IPS-18a (cell line): ENCODE measurements at regions not wholly inside any gene's neighbourhood (a gene's known extent, or its start where the extent isn't known, plus 50 kb on each side); places are given as distances from the start of the nearest gene placed in this dataset.

Experiments
- H3K27ac ChIP-seq: one replicate; pipeline ENCODE4 v1.5.1; 2013; ENCODE audit warnings: low read length
- H3K27me3 ChIP-seq: one replicate; pipeline ENCODE4 v1.6.1; 2013; ENCODE audit warnings: mild to moderate bottlenecking, low read length; ENCODE audit not compliant: control insufficient read depth, insufficient read depth
- H3K36me3 ChIP-seq: one replicate; pipeline ENCODE4 v1.6.1; 2013; ENCODE audit warnings: low read depth, low read length; ENCODE audit not compliant: control insufficient read depth
- H3K4me1 ChIP-seq: one replicate; pipeline ENCODE4 v1.6.1; 2013; ENCODE audit warnings: low read depth, low read length; ENCODE audit not compliant: control insufficient read depth
- H3K4me3 ChIP-seq: one replicate; pipeline ENCODE4 v1.5.1; 2013; ENCODE audit warnings: low read length
- H3K9ac ChIP-seq: one replicate; pipeline ENCODE4 v1.6.1; 2013; ENCODE audit warnings: mild to moderate bottlenecking, low read length, moderate library complexity
- H3K9me3 ChIP-seq: one replicate; pipeline ENCODE4 v1.6.1; 2013; ENCODE audit warnings: low read depth, low read length; ENCODE audit not compliant: control insufficient read depth

DNA sequence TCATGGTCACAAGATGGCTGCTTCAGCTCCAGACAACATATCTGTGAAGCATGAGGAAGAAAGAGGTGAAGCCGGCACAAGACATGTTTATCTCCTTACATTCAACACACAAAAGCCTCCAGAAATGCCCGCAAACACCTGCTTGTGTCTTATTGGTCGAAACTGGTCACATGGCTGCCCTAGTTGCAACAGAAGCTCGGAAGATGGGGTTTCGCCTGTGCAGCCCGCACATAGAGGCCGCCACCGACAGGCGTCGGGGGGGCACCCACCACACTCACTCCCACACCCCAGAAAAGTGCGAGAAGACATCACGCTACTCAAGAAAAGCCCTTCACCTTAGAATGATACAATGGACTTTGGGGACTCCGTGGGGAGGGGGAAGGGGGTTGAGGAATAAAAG lies 63.0 kb upstream of the MGMT start:
- Histone ChIP-seq H3K27me3 (no peaks in the 10 kb centered on the region), H3K27ac (no peak overlapping the region), H3K9me3 (no peaks in the 10 kb centered on the region), H3K9ac (no peak overlapping the region), H3K36me3 (no peaks in the 10 kb centered on the region), H3K4me1 (no peaks in the 10 kb centered on the region), H3K4me3 (no peak overlapping the region)

DNA sequence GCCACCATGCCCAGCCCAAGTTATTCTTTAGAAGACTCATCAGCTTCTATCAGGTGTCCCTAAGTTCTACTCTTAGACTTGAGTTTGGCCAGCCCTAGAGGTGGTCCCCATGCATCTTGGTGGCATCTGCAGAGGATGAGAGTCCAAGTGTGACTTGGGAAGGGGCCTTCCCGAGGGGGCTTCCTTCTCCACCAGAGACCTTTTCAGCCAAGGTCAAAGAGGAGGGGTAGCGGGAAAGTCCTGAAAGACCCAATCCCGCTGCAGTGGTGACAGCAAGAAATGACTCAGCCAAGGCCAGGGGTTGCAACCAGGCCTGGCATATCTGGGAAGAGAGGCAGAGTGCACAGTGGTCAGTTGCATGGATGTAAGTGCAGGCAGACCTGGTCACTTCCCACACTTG lies 61.7 kb upstream of the MGMT start:
- Histone ChIP-seq H3K9me3 (no peaks in the 10 kb centered on the region), H3K4me1 (no peaks in the 10 kb centered on the region), H3K27me3 (no peaks in the 10 kb centered on the region), H3K27ac (no peak overlapping the region), H3K9ac (no peak overlapping the region), H3K36me3 (no peaks in the 10 kb centered on the region), H3K4me3 (no peak overlapping the region)

DNA sequence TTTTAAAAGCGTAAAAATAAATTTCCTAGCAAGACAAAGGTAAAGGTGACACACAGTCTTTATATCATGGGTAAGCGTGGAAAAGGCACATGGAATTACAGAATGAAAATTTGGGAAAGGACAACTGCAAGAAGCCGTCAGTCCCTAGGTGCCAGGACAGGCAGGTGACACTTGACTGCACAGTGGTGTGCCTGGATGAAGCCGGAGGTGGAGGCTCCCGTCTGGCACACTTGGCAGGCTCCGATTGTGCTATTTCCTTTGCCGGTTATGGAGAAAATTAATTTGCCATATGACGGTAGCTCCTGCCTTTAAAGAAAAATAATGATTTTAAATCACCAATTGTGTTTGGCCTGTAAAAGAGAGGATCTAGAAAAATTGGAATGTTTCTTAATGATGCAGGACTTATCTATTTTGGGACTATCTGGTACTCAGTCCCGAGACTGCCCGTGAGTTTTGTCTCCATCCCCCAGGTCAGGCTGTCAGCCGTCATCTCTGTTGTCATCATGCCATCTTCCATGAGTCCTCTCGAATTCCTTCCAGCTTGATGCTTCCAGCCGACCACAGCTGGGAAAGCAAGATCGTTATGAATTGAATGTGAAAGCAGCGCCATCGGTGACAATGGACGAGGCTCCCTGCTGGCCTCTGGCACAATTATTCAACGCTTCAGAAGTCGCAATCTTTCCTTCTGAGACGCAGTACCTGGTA lies 56.2 kb upstream of the MGMT start:
- no peaks in the 10 kb centered on the region for H3K27me3 ChIP-seq
- H3K4me1 ChIP-seq, result no peaks in the 10 kb centered on the region
- no peaks in the 10 kb centered on the region for H3K36me3 ChIP-seq
- no peak overlapping the region for H3K4me3 ChIP-seq
- H3K27ac ChIP-seq, result no peak overlapping the region
- no peak overlapping the region for H3K9ac ChIP-seq
- no peaks in the 10 kb centered on the region for H3K9me3 ChIP-seq

DNA sequence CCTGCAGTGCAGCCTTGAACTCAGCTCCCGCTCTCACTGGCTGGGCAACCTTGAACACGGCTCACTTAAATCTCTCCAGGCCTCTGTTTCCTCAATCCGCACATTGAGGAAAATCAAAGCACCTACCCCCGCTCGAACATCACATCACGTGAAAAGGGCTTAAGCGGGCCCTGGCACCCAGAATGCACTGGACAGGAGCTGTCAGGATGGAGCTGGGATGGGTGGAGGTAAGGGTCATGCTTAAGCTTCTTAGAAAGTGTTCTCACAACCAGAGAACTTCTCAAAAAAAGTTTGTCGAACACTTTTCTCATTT lies 55.7 kb upstream of the MGMT start:
- H3K9me3 ChIP-seq, result no peaks in the 10 kb centered on the region
- H3K27me3 ChIP-seq, result no peaks in the 10 kb centered on the region
- H3K36me3 ChIP-seq, result no peaks in the 10 kb centered on the region
- no peak overlapping the region for H3K9ac ChIP-seq
- no peaks in the 10 kb centered on the region for H3K4me1 ChIP-seq
- H3K4me3 ChIP-seq, result no peak overlapping the region
- H3K27ac ChIP-seq, result no peak overlapping the region

DNA sequence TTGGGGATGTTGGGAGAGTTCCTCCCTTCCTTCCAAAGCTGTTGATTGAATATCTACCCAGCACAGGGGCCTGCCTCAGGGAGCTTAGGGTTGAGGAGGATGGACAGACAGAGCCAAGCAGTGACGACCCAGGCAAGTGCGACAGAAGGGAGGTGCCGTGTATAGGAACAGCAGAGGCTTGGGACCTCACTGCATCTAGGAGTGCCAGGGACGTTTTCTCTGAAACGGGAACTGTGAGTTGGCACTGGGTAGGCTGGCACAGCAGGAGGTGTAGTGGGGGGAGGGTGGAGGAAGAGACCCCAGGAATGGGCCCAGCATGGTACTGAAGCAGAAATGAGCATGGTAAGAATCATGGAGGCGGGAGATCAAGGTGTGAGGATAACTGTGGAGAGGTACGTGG lies 55.3 kb upstream of the MGMT start:
- no peak overlapping the region for H3K4me3 ChIP-seq
- H3K36me3 ChIP-seq, result no peaks in the 10 kb centered on the region
- no peaks in the 10 kb centered on the region for H3K27me3 ChIP-seq
- H3K4me1 ChIP-seq, result no peaks in the 10 kb centered on the region
- H3K27ac ChIP-seq, result no peak overlapping the region
- no peaks in the 10 kb centered on the region for H3K9me3 ChIP-seq
- H3K9ac ChIP-seq, result no peak overlapping the region

DNA sequence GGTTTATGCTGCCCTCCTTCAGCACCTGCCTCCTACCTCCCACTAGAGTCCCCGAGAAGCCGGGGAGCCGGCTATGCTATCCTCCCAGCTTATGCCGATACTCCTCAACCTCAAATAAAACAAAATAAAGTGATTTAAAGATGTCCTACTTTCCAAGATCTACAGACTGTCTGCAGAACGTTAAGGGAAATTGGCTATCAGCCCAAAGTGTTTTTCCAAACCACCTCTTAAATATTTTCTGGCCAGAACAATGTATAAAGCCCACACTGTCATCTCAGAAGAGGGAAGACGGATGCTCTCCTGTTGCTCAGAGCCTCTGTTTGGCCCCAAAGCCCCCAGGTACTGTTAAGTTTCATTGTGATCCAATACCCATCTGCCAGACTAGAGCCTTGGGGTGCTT lies 54.0 kb upstream of the MGMT start:
- Histone ChIP-seq H3K9me3 (no peaks in the 10 kb centered on the region), H3K9ac (no peak overlapping the region), H3K27me3 (no peaks in the 10 kb centered on the region), H3K36me3 (no peaks in the 10 kb centered on the region), H3K4me1 (no peaks in the 10 kb centered on the region), H3K27ac (no peak overlapping the region), H3K4me3 (no peak overlapping the region)

DNA sequence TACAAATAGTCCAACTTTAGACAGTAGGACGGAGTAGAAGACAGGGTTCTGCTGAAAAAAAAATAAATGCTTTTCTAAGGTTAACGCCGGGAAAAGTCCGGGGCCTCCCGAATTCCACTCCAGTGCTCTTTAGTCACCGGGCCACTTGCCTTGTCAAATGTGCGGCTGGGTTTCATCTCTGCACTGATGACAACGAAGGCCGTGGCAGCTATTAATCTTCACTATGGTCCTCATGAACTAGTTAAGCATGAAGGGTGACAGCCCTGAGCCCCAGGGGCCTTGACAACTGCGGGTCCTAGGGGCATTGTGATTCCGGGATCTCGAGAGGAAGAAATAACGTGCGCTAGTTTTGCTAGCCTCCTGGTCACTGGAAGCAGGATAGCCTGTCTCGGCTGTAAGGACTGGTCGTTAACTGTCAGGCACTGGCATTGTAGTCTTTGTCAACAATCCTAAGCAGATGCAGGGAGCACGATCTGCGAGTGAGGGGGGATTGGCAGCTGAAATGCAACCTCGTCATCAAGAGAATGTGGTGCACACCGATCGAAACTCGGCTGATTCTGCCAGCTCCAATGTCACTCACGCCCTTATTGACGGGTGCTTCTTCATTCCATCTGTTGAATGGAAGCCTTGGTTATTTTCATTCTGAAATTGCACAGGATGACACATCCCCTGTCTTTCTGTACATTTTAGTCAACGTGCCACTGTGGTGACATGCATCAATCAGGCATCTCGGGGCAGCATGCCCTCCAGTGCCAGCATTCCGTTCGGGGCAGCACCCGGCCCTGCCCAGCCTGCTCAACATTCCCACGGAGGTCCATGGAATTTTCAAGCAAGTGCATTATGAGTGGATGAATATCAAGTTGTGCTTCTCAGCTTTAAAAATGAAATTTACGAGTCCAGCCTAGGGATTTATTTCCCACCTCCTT lies 51.6 kb upstream of the MGMT start:
- Histone ChIP-seq H3K9ac (no peak overlapping the region), H3K27ac (no peak overlapping the region), H3K4me1 (no peaks in the 10 kb centered on the region), H3K27me3 (no peaks in the 10 kb centered on the region), H3K9me3 (no peaks in the 10 kb centered on the region), H3K4me3 (no peak overlapping the region), H3K36me3 (no peaks in the 10 kb centered on the region)

DNA sequence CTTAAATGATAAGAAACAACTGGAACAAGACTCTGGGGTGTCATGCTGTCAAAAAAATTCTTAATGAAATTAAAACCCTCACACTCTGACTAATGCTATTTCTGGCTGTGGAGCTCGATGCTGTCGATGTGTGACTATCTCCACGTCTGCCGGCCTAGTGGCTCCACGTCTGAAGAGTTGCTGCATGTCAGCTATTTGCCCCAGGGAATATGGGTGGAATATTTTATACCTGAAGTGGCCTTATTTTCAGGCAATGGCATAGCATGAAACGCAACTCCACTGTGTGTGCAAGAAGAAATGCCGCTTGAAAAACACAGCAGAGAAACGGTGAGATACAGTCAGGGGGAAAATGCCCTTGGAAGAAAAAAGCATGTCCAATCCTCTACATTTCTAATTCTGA lies 50.9 kb upstream of the MGMT start:
- Histone ChIP-seq H3K27ac (no peak overlapping the region), H3K4me1 (no peaks in the 10 kb centered on the region), H3K27me3 (no peaks in the 10 kb centered on the region), H3K36me3 (no peaks in the 10 kb centered on the region), H3K9me3 (no peaks in the 10 kb centered on the region), H3K4me3 (no peak overlapping the region), H3K9ac (no peak overlapping the region)

DNA sequence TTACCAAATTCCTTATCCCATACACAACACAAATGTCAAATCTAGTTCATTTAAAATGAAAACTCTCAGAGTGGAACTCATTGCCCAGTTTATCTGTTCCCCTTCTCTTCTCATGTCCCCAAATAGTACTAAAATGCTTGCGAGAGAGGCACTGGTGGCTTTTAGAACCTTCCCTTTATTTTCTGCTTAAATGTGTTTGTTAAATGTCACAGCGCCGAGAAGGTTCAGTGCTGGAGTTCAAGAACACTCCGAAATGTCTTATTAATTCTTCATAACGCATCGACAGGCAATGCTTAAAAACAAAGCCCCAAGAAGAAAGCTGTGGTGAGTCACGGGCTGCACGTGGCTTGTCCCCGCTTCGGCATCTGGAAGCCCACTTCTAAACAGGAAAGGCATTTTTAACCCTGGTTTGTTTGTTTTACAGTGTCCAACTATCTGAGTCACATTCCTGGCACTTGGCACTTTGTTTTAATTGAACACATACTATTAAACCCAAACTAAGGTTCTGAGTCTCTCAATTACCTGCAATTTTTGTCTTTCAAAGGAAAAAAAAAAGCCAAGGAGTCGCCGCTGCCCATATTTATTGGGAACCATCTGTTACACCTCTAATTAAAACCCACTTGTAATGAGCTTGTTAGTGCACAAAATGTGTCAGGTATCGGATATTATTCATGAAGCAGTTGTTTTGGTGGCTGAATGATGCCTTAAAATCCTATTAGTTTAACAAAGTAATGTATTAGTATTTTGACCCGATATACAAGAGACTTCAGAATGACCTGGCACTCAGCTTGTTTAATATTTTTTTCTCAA lies 49.9 kb upstream of the MGMT start:
- no peaks in the 10 kb centered on the region for H3K27me3 ChIP-seq
- H3K4me1 ChIP-seq, result no peaks in the 10 kb centered on the region
- H3K27ac ChIP-seq, result no peak overlapping the region
- no peak overlapping the region for H3K4me3 ChIP-seq
- H3K36me3 ChIP-seq, result no peaks in the 10 kb centered on the region
- H3K9ac ChIP-seq, result no peak overlapping the region
- no peaks in the 10 kb centered on the region for H3K9me3 ChIP-seq
